Astrocyte (in vitro differentiated cells and primary cell): ENCODE measurements at regions not wholly inside any gene's neighbourhood (a gene's known extent, or its start where the extent isn't known, plus 50 kb on each side); places are given as distances from the start of the nearest gene placed in this dataset.

ENCODE experiments used
- DNase-seq: peaks from one replicate; pipeline ENCODE4 v3.0.0-alpha.2; 2010; ENCODE audit warnings: low read depth
- FAIRE-seq: peaks from 2 replicates; lab custom pipeline; 2011; peaks lifted over from hg19 to GRCh38; lab: Jason Lieb, UNC
- H2AFZ ChIP-seq: 2 replicates; pipeline ENCODE4 v1.6.0; 2012; ENCODE audit warnings: low read depth, low read length, inconsistent platforms
- H3K27ac ChIP-seq: 2 replicates; pipeline ENCODE4 v1.5.1; 2011; ENCODE audit warnings: low read depth, low read length, inconsistent platforms
- H3K27me3 ChIP-seq: 2 replicates; pipeline ENCODE4 v1.6.0; 2011; ENCODE audit warnings: low read length, inconsistent platforms; ENCODE audit not compliant: insufficient read depth
- H3K36me3 ChIP-seq: 2 replicates; pipeline ENCODE4 v1.5.1; 2011; ENCODE audit warnings: low read length, inconsistent platforms; ENCODE audit not compliant: insufficient read depth
- H3K4me1 ChIP-seq: 2 replicates; pipeline ENCODE4 v1.5.1; 2011; ENCODE audit warnings: low read length, inconsistent platforms; ENCODE audit not compliant: insufficient read depth
- H3K4me2 ChIP-seq: 2 replicates; pipeline ENCODE4 v1.6.0; 2012; ENCODE audit warnings: low read length, inconsistent platforms
- H3K4me3 ChIP-seq: 2 replicates; pipeline ENCODE4 v1.5.1; 2011; ENCODE audit warnings: low read depth, mild to moderate bottlenecking, low read length, inconsistent platforms; ENCODE audit not compliant: insufficient read depth
- H3K79me2 ChIP-seq: 2 replicates; pipeline ENCODE4 v1.6.0; 2012; ENCODE audit warnings: mild to moderate bottlenecking, low read length, inconsistent platforms; ENCODE audit not compliant: insufficient read depth
- H3K9ac ChIP-seq: 2 replicates; pipeline ENCODE4 v1.6.0; 2012; ENCODE audit warnings: mild to moderate bottlenecking, low read length, inconsistent platforms
- H3K9me3 ChIP-seq: 2 replicates; pipeline ENCODE4 v1.5.1; 2012; ENCODE audit warnings: low read depth, mild to moderate bottlenecking, low read length, inconsistent platforms; ENCODE audit not compliant: insufficient read depth
- H4K20me1 ChIP-seq: 2 replicates; pipeline ENCODE4 v1.6.0; 2012; ENCODE audit warnings: low read length, inconsistent platforms; ENCODE audit not compliant: insufficient read depth
- H3K27ac Mint-ChIP-seq: one replicate; pipeline ENCODE4 v1.8.0; 2021; ENCODE audit warnings: mild to moderate bottlenecking, mixed read lengths; ENCODE audit not compliant: unreplicated experiment
- H3K27me3 Mint-ChIP-seq: one replicate; pipeline ENCODE4 v1.8.0; 2021; ENCODE audit warnings: low read depth, mixed read lengths; ENCODE audit not compliant: unreplicated experiment
- H3K36me3 Mint-ChIP-seq: one replicate; pipeline ENCODE4 v1.8.0; 2021; ENCODE audit warnings: low read depth, mixed read lengths; ENCODE audit not compliant: unreplicated experiment
- H3K4me1 Mint-ChIP-seq: one replicate; pipeline ENCODE4 v1.8.0; 2021; ENCODE audit warnings: low read depth, mixed read lengths; ENCODE audit not compliant: unreplicated experiment
- H3K4me3 Mint-ChIP-seq: one replicate; pipeline ENCODE4 v1.8.0; 2021; ENCODE audit warnings: mild to moderate bottlenecking, moderate library complexity, mixed read lengths; ENCODE audit not compliant: unreplicated experiment
- H3K9me3 Mint-ChIP-seq: one replicate; pipeline ENCODE4 v1.8.0; 2021; ENCODE audit warnings: mild to moderate bottlenecking, mixed read lengths; ENCODE audit not compliant: unreplicated experiment
- CTCF ChIP-seq: IDR thresholded peaks from 2 replicates; pipeline ENCODE4 v1.5.1; 2011; ENCODE audit warnings: low read depth, mild to moderate bottlenecking, inconsistent platforms, low read length, moderate library complexity; ENCODE audit not compliant: insufficient read depth
- EZH2 ChIP-seq: IDR thresholded peaks from 2 replicates; pipeline ENCODE4 v1.6.1; 2012; ENCODE audit warnings: mild to moderate bottlenecking, low read length, inconsistent platforms; ENCODE audit not compliant: insufficient read depth

- no peak overlapping the region for H3K4me2 ChIP-seq
- no peak overlapping the region for H3K4me3 ChIP-seq
- no peaks in the 10 kb centered on the region for H3K79me2 ChIP-seq
- no peaks in the 10 kb centered on the region for H3K9me3 Mint-ChIP-seq
- no peaks in the 10 kb centered on the region for H3K27me3 ChIP-seq
- H3K36me3 ChIP-seq = no peaks in the 10 kb centered on the region
- no peak for DNase-seq
- no peaks in the 10 kb centered on the region for H3K9me3 ChIP-seq
- peak overlapping the region; percentile 94 for H3K27ac Mint-ChIP-seq
- H3K4me3 Mint-ChIP-seq = no peak overlapping the region
- FAIRE-seq = no peak
- no peaks in the 10 kb centered on the region for H3K27me3 Mint-ChIP-seq
- TF ChIP-seq CTCF = no peak
- no peak for TF ChIP-seq EZH2
- peaks cover 2% of the 10 kb centered on the region for H3K36me3 Mint-ChIP-seq
- peaks cover 4% of the 10 kb centered on the region for H3K4me1 ChIP-seq
- H3K9ac ChIP-seq = no peak overlapping the region
- H3K4me1 Mint-ChIP-seq = peaks cover 21% of the 10 kb centered on the region
- no peak overlapping the region for H3K27ac ChIP-seq
- H4K20me1 ChIP-seq = no peaks in the 10 kb centered on the region
- no peak overlapping the region for H2AFZ ChIP-seq
These were observed 411.2 kb upstream of the SLC30A5 start for GRCh38 chr5:68682400-68683160.

- Histone ChIP-seq H3K9me3 (no peaks in the 10 kb centered on the region), H3K27me3 (no peaks in the 10 kb centered on the region), H3K4me3 (no peak overlapping the region), H3K79me2 (no peaks in the 10 kb centered on the region), H2AFZ (no peak overlapping the region), H3K4me2 (no peak overlapping the region), H4K20me1 (no peaks in the 10 kb centered on the region), H3K27ac (peak overlapping the region; percentile 34), H3K4me1 (peaks cover 4% of the 10 kb centered on the region), H3K36me3 (no peaks in the 10 kb centered on the region), H3K9ac (no peak overlapping the region)
- Mint-ChIP-seq H3K27me3 (no peaks in the 10 kb centered on the region), H3K9me3 (no peaks in the 10 kb centered on the region), H3K4me3 (no peak overlapping the region), H3K27ac (peak overlapping the region; percentile 94), H3K4me1 (peaks cover 21% of the 10 kb centered on the region), H3K36me3 (peaks cover 2% of the 10 kb centered on the region)
- TF ChIP-seq CTCF (no peak), EZH2 (no peak)
- DNase-seq = peak; percentile 98
- peak; percentile 79 for FAIRE-seq
These were observed 410.2 kb upstream of the SLC30A5 start for GRCh38 chr5:68683632-68684036.

- H3K27ac Mint-ChIP-seq = no peak overlapping the region
- Histone ChIP-seq H3K79me2 (no peaks in the 10 kb centered on the region), H3K9ac (no peak overlapping the region), H3K4me3 (no peak overlapping the region), H4K20me1 (no peaks in the 10 kb centered on the region), H3K4me1 (peaks cover 4% of the 10 kb centered on the region), H3K9me3 (no peaks in the 10 kb centered on the region), H3K4me2 (no peak overlapping the region), H3K27me3 (no peaks in the 10 kb centered on the region), H2AFZ (no peak overlapping the region), H3K36me3 (no peaks in the 10 kb centered on the region), H3K27ac (no peak overlapping the region)
- DNase-seq (no peak), FAIRE-seq (no peak)
- peaks cover 2% of the 10 kb centered on the region for H3K36me3 Mint-ChIP-seq
- H3K27me3 Mint-ChIP-seq = no peaks in the 10 kb centered on the region
- TF ChIP-seq EZH2 (no peak), CTCF (no peak)
- peaks cover 17% of the 10 kb centered on the region for H3K4me1 Mint-ChIP-seq
- H3K4me3 Mint-ChIP-seq = no peak overlapping the region
- H3K9me3 Mint-ChIP-seq = no peaks in the 10 kb centered on the region
These were observed 408.0 kb upstream of the SLC30A5 start for GRCh38 chr5:68685863-68686262.
